Neural cell (in vitro differentiated cells): ENCODE measurements at regions not wholly inside any gene's neighbourhood (a gene's known extent, or its start where the extent isn't known, plus 50 kb on each side); places are given as distances from the start of the nearest gene placed in this dataset.

Source experiments
- CTCF ChIP-seq: fragments of 450-650 bp; IDR thresholded peaks from 2 replicates; pipeline ENCODE4 v1.5.1; 2014; ENCODE audit warnings: antibody characterized with exemption, mild to moderate bottlenecking, moderate library complexity; ENCODE audit not compliant: poor library complexity, severe bottlenecking
- EP300 ChIP-seq: fragments of 450-650 bp; conservative IDR thresholded peaks from 2 replicates; pipeline ENCODE4 v1.6.1; 2014; ENCODE audit warnings: antibody characterized with exemption, mild to moderate bottlenecking, moderate library complexity; ENCODE audit not compliant: poor library complexity, severe bottlenecking
- EZH2 ChIP-seq: fragments of 200-600, 300-800 bp; shearing (Covaris generic), sonication (generic); IDR thresholded peaks from 2 replicates; pipeline ENCODE4 v1.6.1; 2014; ENCODE audit warnings: antibody characterized with exemption, low read length, borderline replicate concordance, mild to moderate bottlenecking; ENCODE audit not compliant: insufficient read depth, poor library complexity, severe bottlenecking
- REST ChIP-seq: IDR thresholded peaks from 2 replicates; pipeline ENCODE4 v1.6.1; 2012; ENCODE audit warnings: borderline replicate concordance
- TAF1 ChIP-seq: IDR thresholded peaks from 2 replicates; pipeline ENCODE4 v1.6.1; 2012; ENCODE audit warnings: low read depth

GRCh38 chr2:145674705-145675104 is 1154.8 kb upstream of the ZEB2 start:
- TF ChIP-seq EP300 (no peak), REST (no peak), CTCF (no peak), TAF1 (no peak), EZH2 (no peak)
